ENCODE measurements at regions not wholly inside any gene's neighbourhood (a gene's known extent, or its start where the extent isn't known, plus 50 kb on each side); places are given as distances from the start of the nearest gene placed in this dataset.
"Not testable (repeated sequence)": the region's sequence is repeated elsewhere in the genome, so short reads cannot be mapped to it uniquely, and the experiment has no call there.

GRCh38 chr12:74174961-74175360, 362.7 kb upstream of the ATXN7L3B start:
- not testable (repeated sequence) for DNase-seq

GRCh38 chr12:74185360-74185759, 352.3 kb upstream of the ATXN7L3B start:
- DNase-seq = no peak

- DNase-seq = no peak
Observed at GRCh38 chr12:74193191-74193590, 344.4 kb upstream of the ATXN7L3B start.

GRCh38 chr12:74204236-74204635, 333.4 kb upstream of the ATXN7L3B start:
- no peak for DNase-seq

GRCh38 chr12:74227846-74228545, 309.6 kb upstream of the ATXN7L3B start:
- no peak for DNase-seq

- no peak for DNase-seq
Observed at GRCh38 chr12:74229671-74230070, 308.0 kb upstream of the ATXN7L3B start.

- DNase-seq = no peak
Observed at GRCh38 chr12:74235342-74235741, 302.3 kb upstream of the ATXN7L3B start.

- DNase-seq = no peak
Observed at GRCh38 chr12:74241341-74241740, 296.3 kb upstream of the ATXN7L3B start.

GRCh38 chr12:74242088-74242487, 295.5 kb upstream of the ATXN7L3B start:
- no peak for DNase-seq

GRCh38 chr12:74245458-74245857, 292.2 kb upstream of the ATXN7L3B start:
- no peak for DNase-seq

GRCh38 chr12:74250891-74251290, 286.7 kb upstream of the ATXN7L3B start:
- no peak for DNase-seq

GRCh38 chr12:74253826-74254225, 283.8 kb upstream of the ATXN7L3B start:
- DNase-seq = not testable (repeated sequence)

- DNase-seq = no peak
Observed at GRCh38 chr12:74254784-74255183, 282.9 kb upstream of the ATXN7L3B start.

- no peak for DNase-seq
Observed at GRCh38 chr12:74259199-74259598, 278.4 kb upstream of the ATXN7L3B start.

- no peak for DNase-seq
Observed at GRCh38 chr12:74264692-74265091, 272.9 kb upstream of the ATXN7L3B start.

GRCh38 chr12:74269355-74269754, 268.3 kb upstream of the ATXN7L3B start:
- DNase-seq = not testable (repeated sequence)

- DNase-seq = no peak
Observed at GRCh38 chr12:74280156-74280655, 257.4 kb upstream of the ATXN7L3B start.

GRCh38 chr12:74281401-74282180, 256.0 kb upstream of the ATXN7L3B start:
- not testable (repeated sequence) for DNase-seq

- no peak for DNase-seq
Observed at GRCh38 chr12:74283646-74284045, 254.0 kb upstream of the ATXN7L3B start.

- DNase-seq = no peak
Observed at GRCh38 chr12:74285773-74286172, 251.9 kb upstream of the ATXN7L3B start.

- DNase-seq = no peak
Observed at GRCh38 chr12:74286254-74286653, 251.4 kb upstream of the ATXN7L3B start.

GRCh38 chr12:74292351-74293194, 245.1 kb upstream of the ATXN7L3B start:
- no peak for DNase-seq

- DNase-seq = no peak
Observed at GRCh38 chr12:74293689-74294131, 243.9 kb upstream of the ATXN7L3B start.
